Hematopoietic multipotent progenitor cell treated with erythropoietin and hydrocortisone succinate and interleukin-3 and kit ligand, for 17 days (in vitro differentiated cells): ENCODE measurements at regions not wholly inside any gene's neighbourhood (a gene's known extent, or its start where the extent isn't known, plus 50 kb on each side); places are given as distances from the start of the nearest gene placed in this dataset.

Source experiments
- DNase-seq: peaks from one replicate; pipeline ENCODE4 v3.0.0-alpha.2; 2015; ENCODE audit warnings: low spot score

- DNase-seq, result no peak
These were observed 373.5 kb upstream of the CELF2 start for GRCh38 chr10:10644008-10644646.

- no peak for DNase-seq
These were observed 372.8 kb upstream of the CELF2 start for GRCh38 chr10:10644676-10645385.

GRCh38 chr10:10647331-10647730 lies 370.3 kb upstream of the CELF2 start:
- DNase-seq, result no peak

GRCh38 chr10:10657139-10657760 lies 360.4 kb upstream of the CELF2 start:
- DNase-seq, result no peak

- no peak for DNase-seq
These were observed 359.4 kb upstream of the CELF2 start for GRCh38 chr10:10658172-10658785.

GRCh38 chr10:10660054-10660453 lies 357.6 kb upstream of the CELF2 start:
- DNase-seq, result no peak

- no peak for DNase-seq
These were observed 356.5 kb upstream of the CELF2 start for GRCh38 chr10:10661176-10661575.

GRCh38 chr10:10662716-10663408 lies 354.8 kb upstream of the CELF2 start:
- DNase-seq, result no peak

GRCh38 chr10:10663622-10664021 lies 354.1 kb upstream of the CELF2 start:
- DNase-seq, result no peak

GRCh38 chr10:10665750-10666149 lies 351.9 kb upstream of the CELF2 start:
- no peak for DNase-seq

GRCh38 chr10:10667466-10667865 lies 350.2 kb upstream of the CELF2 start:
- DNase-seq, result no peak

- no peak for DNase-seq
These were observed 340.7 kb upstream of the CELF2 start for GRCh38 chr10:10676972-10677371.

- no peak for DNase-seq
These were observed 340.2 kb upstream of the CELF2 start for GRCh38 chr10:10677479-10677878.

GRCh38 chr10:10680496-10680895 lies 337.2 kb upstream of the CELF2 start:
- DNase-seq, result no peak

- no peak for DNase-seq
These were observed 332.7 kb upstream of the CELF2 start for GRCh38 chr10:10684972-10685371.

- DNase-seq, result no peak
These were observed 332.1 kb upstream of the CELF2 start for GRCh38 chr10:10685566-10685965.

GRCh38 chr10:10687751-10688150 lies 329.9 kb upstream of the CELF2 start:
- no peak for DNase-seq

GRCh38 chr10:10699427-10699826 lies 318.2 kb upstream of the CELF2 start:
- DNase-seq, result no peak

- no peak for DNase-seq
These were observed 316.5 kb upstream of the CELF2 start for GRCh38 chr10:10701084-10701611.

- no peak for DNase-seq
These were observed 315.5 kb upstream of the CELF2 start for GRCh38 chr10:10702211-10702610.

- no peak for DNase-seq
These were observed 314.3 kb upstream of the CELF2 start for GRCh38 chr10:10703382-10703781.

- no peak for DNase-seq
These were observed 305.4 kb upstream of the CELF2 start for GRCh38 chr10:10712155-10712704.
